HEK293 (cell line): ENCODE measurements at regions not wholly inside any gene's neighbourhood (a gene's known extent, or its start where the extent isn't known, plus 50 kb on each side); places are given as distances from the start of the nearest gene placed in this dataset.

Experiments used
- CTCF ChIA-PET: fragments of 350-600 bp; formaldehyde crosslinking; extraction: SDS; loops from one replicate; lab custom pipeline; 2021; ENCODE audit warnings: antibody characterized with exemption; lab: Yijun Ruan, JAX
- POLR2A ChIA-PET: fragments of 300-600 bp; formaldehyde crosslinking; extraction: SDS; loops from one replicate; lab custom pipeline; 2020; ENCODE audit warnings: antibody characterized with exemption, inconsistent platforms; lab: Yijun Ruan, JAX
- H3K27ac ChIP-seq: fragments of 200-500 bp; sonication (Bioruptor generic); 2 replicates; pipeline ENCODE4 v1.5.1; 2014; ENCODE audit warnings: low read depth, low read length, control low read depth, inconsistent platforms; ENCODE audit errors: extremely low read depth
- H3K36me3 ChIP-seq, 2 experiments: fragments of 200-500 bp in 1 of 2; sonication (Bioruptor generic) in 1 of 2; 1 replicate in 1 of 2; 2 replicates in 1 of 2; pipeline ENCODE4 v1.5.1; 2014 to 2017; ENCODE audit warnings: inconsistent platforms in 2 of 2, low read length in 2 of 2; ENCODE audit not compliant: control insufficient read depth in 2 of 2, insufficient read depth in 1 of 2
- H3K4me1 ChIP-seq: fragments of 200-500 bp; sonication (Bioruptor generic); 2 replicates; pipeline ENCODE4 v1.5.1; 2014; ENCODE audit warnings: mild to moderate bottlenecking, low read length, inconsistent platforms; ENCODE audit not compliant: control insufficient read depth, insufficient read depth
- H3K4me3 ChIP-seq: 2 replicates; pipeline ENCODE4 v1.5.1; 2011; ENCODE audit warnings: low read depth, mild to moderate bottlenecking, control low read depth, low read length, moderate library complexity
- H3K9me3 ChIP-seq: fragments of 200-500 bp; sonication (Bioruptor generic); 2 replicates; pipeline ENCODE4 v1.5.1; 2014; ENCODE audit warnings: low read depth, low read length, inconsistent platforms; ENCODE audit not compliant: control insufficient read depth, insufficient read depth
- FEZF1 ChIP-seq: fragments of 450-650 bp; formaldehyde crosslinking; IDR thresholded peaks from 2 replicates; pipeline ENCODE4 v1.5.1; 2016; ENCODE audit warnings: missing biosample characterization, missing genetic modification characterization
- SP7 ChIP-seq: fragments of 450-650 bp; formaldehyde crosslinking; IDR thresholded peaks from 2 replicates; pipeline ENCODE4 v1.5.1; 2016; ENCODE audit warnings: missing biosample characterization, missing genetic modification characterization
- WT1 ChIP-seq: fragments of 450-650 bp; formaldehyde crosslinking; IDR thresholded peaks from 2 replicates; pipeline ENCODE4 v1.5.1; 2016; ENCODE audit warnings: missing biosample characterization, missing genetic modification characterization
- ZBTB7A ChIP-seq: fragments of 450-650 bp; formaldehyde crosslinking; IDR thresholded peaks from 2 replicates; pipeline ENCODE4 v1.5.1; 2016; ENCODE audit warnings: low read depth, missing biosample characterization, missing genetic modification characterization
- ZNF146 ChIP-seq: fragments of 450-650 bp; formaldehyde crosslinking; IDR thresholded peaks from 2 replicates; pipeline ENCODE4 v1.5.1; 2016; ENCODE audit warnings: missing biosample characterization, missing genetic modification characterization
- ZNF19 ChIP-seq: fragments of 450-650 bp; formaldehyde crosslinking; IDR thresholded peaks from 2 replicates; pipeline ENCODE4; 2016; ENCODE audit warnings: missing biosample characterization, missing genetic modification characterization, low read depth
- ZNF211 ChIP-seq: fragments of 450-650 bp; formaldehyde crosslinking; IDR thresholded peaks from 2 replicates; pipeline ENCODE4 v1.5.1; 2016; ENCODE audit warnings: low read depth, missing biosample characterization, missing genetic modification characterization
- ZNF398 ChIP-seq: fragments of 450-650 bp; formaldehyde crosslinking; IDR thresholded peaks from 2 replicates; pipeline ENCODE4 v1.5.1; 2017; ENCODE audit warnings: missing biosample characterization, missing genetic modification characterization
- ZNF426 ChIP-seq: fragments of 450-650 bp; formaldehyde crosslinking; IDR thresholded peaks from 2 replicates; pipeline ENCODE4 v1.5.1; 2017; ENCODE audit warnings: missing biosample characterization, missing genetic modification characterization, mild to moderate bottlenecking, inconsistent platforms, moderate library complexity
- ZNF501 ChIP-seq: fragments of 450-650 bp; formaldehyde crosslinking; IDR thresholded peaks from 2 replicates; pipeline ENCODE4 v1.5.1; 2016; ENCODE audit warnings: missing biosample characterization, missing genetic modification characterization
- ZNF596 ChIP-seq: fragments of 450-650 bp; IDR thresholded peaks from 2 replicates; pipeline ENCODE4 v1.5.0; 2018; ENCODE audit warnings: missing biosample characterization, mild to moderate bottlenecking, missing genetic modification characterization, moderate library complexity
- ZNF701 ChIP-seq: fragments of 450-650 bp; formaldehyde crosslinking; IDR thresholded peaks from 2 replicates; pipeline ENCODE4 v1.5.1; 2016; ENCODE audit warnings: missing biosample characterization, missing genetic modification characterization
- ZNF785 ChIP-seq: fragments of 450-650 bp; formaldehyde crosslinking; IDR thresholded peaks from 2 replicates; pipeline ENCODE4 v1.5.1; 2016; ENCODE audit warnings: missing biosample characterization, missing genetic modification characterization
- ZNF791 ChIP-seq: fragments of 450-650 bp; formaldehyde crosslinking; IDR thresholded peaks from 2 replicates; pipeline ENCODE4 v1.5.1; 2016; ENCODE audit warnings: missing biosample characterization, missing genetic modification characterization
- ZSCAN23 ChIP-seq: fragments of 450-650 bp; formaldehyde crosslinking; IDR thresholded peaks from 2 replicates; pipeline ENCODE4 v1.5.1; 2016; ENCODE audit warnings: missing biosample characterization, missing genetic modification characterization
- ZSCAN30 ChIP-seq: fragments of 450-650 bp; IDR thresholded peaks from 2 replicates; pipeline ENCODE4 v1.5.1; 2018; ENCODE audit warnings: missing biosample characterization, mild to moderate bottlenecking, missing genetic modification characterization, moderate library complexity
- TF ChIP-seq, protein P1 (sequence below): fragments of 450-650 bp; formaldehyde crosslinking; IDR thresholded peaks from 2 replicates; pipeline ENCODE4 v1.5.1; 2017; ENCODE audit warnings: missing biosample characterization, missing genetic modification characterization
- TF ChIP-seq, protein P2 (sequence below): fragments of 450-650 bp; formaldehyde crosslinking; IDR thresholded peaks from 2 replicates; pipeline ENCODE4 v1.5.1; 2016; ENCODE audit warnings: missing biosample characterization, missing genetic modification characterization
- TF ChIP-seq, protein P3 (sequence below): fragments of 450-650 bp; formaldehyde crosslinking; IDR thresholded peaks from 2 replicates; pipeline ENCODE4 v1.5.1; 2016; ENCODE audit warnings: missing biosample characterization, missing genetic modification characterization
- TF ChIP-seq, protein P4 (sequence below): sonication (generic); formaldehyde crosslinking; IDR thresholded peaks from 2 replicates; pipeline ENCODE4 v1.8.1; 2022; ENCODE audit warnings: mild to moderate bottlenecking, moderate library complexity, missing genetic modification reagents

DNA sequence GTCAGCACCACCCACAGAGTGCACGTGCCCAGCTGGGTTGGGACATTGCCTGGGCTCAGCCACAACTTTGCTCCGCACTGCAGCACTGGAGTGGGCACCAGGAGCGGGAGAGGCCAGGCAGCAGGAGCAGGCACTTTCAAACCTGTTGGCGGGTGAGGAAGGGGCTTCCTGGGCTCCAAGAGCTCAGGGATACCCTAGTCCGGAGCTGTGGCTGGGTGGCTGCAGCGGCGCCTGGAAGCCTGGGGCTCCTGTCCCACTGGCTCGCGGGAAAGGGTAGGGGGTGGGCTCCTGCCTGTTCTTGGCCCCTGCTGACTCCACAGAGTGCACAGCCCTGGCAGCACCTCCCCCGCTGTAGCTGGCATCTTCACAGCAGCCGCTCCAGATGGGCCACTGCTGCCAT, 417.6 kb upstream of the RGMA start:
- ChIA-PET POLR2A (no interaction called here), CTCF (no interaction called here)
- H3K36me3 ChIP-seq = no peaks in the 10 kb centered on the region
- H3K4me1 ChIP-seq = no peaks in the 10 kb centered on the region
- H3K27ac ChIP-seq = no peak overlapping the region
- no peak overlapping the region for H3K4me3 ChIP-seq
- TF ChIP-seq SP7 (tag by site-specific recombination) (no peak), ZNF596 (tag by site-specific recombination) (no peak), ZNF426 (no peak), ZNF398 (tag by site-specific recombination) (no peak), ZNF19 (tag by site-specific recombination) (no peak)
- H3K9me3 ChIP-seq = no peaks in the 10 kb centered on the region

- CTCF ChIA-PET = no interaction called here
- H3K36me3 ChIP-seq = no peaks in the 10 kb centered on the region
- no peaks in the 10 kb centered on the region for H3K4me1 ChIP-seq
- no peak overlapping the region for H3K27ac ChIP-seq
- POLR2A ChIA-PET = interaction anchor here (0.6 kb wide), 1 partner anchor 200 kb away, joined by 4 read pairs; no protein-coding TSS in a partner anchor
- H3K9me3 ChIP-seq = no peaks in the 10 kb centered on the region
- H3K4me3 ChIP-seq = no peak overlapping the region
- TF ChIP-seq ZNF701 = no peak
- no peak for TF ChIP-seq ZNF791 (tag by site-specific recombination)
- TF ChIP-seq WT1 = no peak
- no peak for TF ChIP-seq ZSCAN30
- no peak for TF ChIP-seq ZSCAN23 (tag by site-specific recombination)
- no peak for TF ChIP-seq ZBTB7A (tag by site-specific recombination)
- TF ChIP-seq ZNF146 (tag by site-specific recombination) = no peak
- TF ChIP-seq ZNF501 (tag by site-specific recombination) = no peak
- TF ChIP-seq, protein P1, sequence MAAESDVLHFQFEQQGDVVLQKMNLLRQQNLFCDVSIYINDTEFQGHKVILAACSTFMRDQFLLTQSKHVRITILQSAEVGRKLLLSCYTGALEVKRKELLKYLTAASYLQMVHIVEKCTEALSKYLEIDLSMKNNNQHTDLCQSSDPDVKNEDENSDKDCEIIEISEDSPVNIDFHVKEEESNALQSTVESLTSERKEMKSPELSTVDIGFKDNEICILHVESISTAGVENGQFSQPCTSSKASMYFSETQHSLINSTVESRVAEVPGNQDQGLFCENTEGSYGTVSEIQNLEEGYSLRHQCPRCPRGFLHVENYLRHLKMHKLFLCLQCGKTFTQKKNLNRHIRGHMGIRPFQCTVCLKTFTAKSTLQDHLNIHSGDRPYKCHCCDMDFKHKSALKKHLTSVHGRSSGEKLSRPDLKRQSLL (tag by site-specific recombination) = no peak
- no peak for TF ChIP-seq FEZF1 (tag by site-specific recombination)
- TF ChIP-seq, protein P2, sequence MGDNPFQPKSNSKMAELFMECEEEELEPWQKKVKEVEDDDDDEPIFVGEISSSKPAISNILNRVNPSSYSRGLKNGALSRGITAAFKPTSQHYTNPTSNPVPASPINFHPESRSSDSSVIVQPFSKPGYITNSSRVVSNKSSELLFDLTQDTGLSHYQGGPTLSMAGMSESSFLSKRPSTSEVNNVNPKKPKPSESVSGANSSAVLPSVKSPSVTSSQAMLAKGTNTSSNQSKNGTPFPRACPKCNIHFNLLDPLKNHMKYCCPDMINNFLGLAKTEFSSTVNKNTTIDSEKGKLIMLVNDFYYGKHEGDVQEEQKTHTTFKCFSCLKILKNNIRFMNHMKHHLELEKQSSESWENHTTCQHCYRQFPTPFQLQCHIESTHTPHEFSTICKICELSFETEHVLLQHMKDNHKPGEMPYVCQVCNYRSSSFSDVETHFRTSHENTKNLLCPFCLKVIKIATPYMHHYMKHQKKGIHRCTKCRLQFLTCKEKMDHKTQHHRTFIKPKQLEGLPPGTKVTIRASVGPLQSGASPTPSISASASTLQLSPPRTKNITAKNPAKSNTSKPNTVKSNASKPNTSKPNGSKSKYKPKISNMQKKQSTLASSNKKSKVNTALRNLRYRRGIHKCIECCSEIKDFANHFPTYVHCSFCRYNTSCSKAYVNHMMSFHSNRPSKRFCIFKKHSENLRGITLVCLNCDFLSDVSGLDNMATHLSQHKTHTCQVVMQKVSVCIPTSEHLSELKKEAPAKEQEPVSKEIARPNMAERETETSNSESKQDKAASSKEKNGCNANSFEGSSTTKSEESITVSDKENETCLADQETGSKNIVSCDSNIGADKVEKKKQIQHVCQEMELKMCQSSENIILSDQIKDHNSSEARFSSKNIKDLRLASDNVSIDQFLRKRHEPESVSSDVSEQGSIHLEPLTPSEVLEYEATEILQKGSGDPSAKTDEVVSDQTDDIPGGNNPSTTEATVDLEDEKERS (tag by site-specific recombination) = no peak
- TF ChIP-seq, protein P3, sequence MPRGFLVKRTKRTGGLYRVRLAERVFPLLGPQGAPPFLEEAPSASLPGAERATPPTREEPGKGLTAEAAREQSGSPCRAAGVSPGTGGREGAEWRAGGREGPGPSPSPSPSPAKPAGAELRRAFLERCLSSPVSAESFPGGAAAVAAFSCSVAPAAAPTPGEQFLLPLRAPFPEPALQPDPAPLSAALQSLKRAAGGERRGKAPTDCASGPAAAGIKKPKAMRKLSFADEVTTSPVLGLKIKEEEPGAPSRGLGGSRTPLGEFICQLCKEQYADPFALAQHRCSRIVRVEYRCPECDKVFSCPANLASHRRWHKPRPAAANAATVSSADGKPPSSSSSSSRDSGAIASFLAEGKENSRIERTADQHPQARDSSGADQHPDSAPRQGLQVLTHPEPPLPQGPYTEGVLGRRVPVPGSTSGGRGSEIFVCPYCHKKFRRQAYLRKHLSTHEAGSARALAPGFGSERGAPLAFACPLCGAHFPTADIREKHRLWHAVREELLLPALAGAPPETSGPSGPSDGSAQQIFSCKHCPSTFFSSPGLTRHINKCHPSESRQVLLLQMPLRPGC (tag by site-specific recombination) = no peak
- no peak for TF ChIP-seq ZNF785
- TF ChIP-seq, protein P4, sequence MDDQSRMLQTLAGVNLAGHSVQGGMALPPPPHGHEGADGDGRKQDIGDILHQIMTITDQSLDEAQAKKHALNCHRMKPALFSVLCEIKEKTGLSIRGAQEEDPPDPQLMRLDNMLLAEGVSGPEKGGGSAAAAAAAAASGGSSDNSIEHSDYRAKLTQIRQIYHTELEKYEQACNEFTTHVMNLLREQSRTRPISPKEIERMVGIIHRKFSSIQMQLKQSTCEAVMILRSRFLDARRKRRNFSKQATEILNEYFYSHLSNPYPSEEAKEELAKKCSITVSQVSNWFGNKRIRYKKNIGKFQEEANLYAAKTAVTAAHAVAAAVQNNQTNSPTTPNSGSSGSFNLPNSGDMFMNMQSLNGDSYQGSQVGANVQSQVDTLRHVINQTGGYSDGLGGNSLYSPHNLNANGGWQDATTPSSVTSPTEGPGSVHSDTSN = no peak
- TF ChIP-seq ZNF211 (tag by site-specific recombination) = no peak
Measured at GRCh38 chr15:93505506-93505905, 416.5 kb upstream of the RGMA start.
